ENCODE measurements at regions not wholly inside any gene's neighbourhood (a gene's known extent, or its start where the extent isn't known, plus 50 kb on each side); places are given as distances from the start of the nearest gene placed in this dataset.

- TF ChIP-seq CTCF (IDR thresholded peaks at IDR 0.05) (no peak), POLR2A (IDR thresholded peaks at IDR 0.05) (no peak)
Measured at GRCh38 chr5:123752552-123753179, 240.7 kb downstream of the CSNK1G3 start.

Measured in lower leg skin (tissue), 3 donors.